Astrocyte (in vitro differentiated cells and primary cell): ENCODE measurements at regions not wholly inside any gene's neighbourhood (a gene's known extent, or its start where the extent isn't known, plus 50 kb on each side); places are given as distances from the start of the nearest gene placed in this dataset.

Experiments
- CTCF ChIP-seq: IDR thresholded peaks from 2 replicates; pipeline ENCODE4 v1.5.1; 2011; ENCODE audit warnings: low read depth, mild to moderate bottlenecking, inconsistent platforms, low read length, moderate library complexity; ENCODE audit not compliant: insufficient read depth
- EZH2 ChIP-seq: IDR thresholded peaks from 2 replicates; pipeline ENCODE4 v1.6.1; 2012; ENCODE audit warnings: mild to moderate bottlenecking, low read length, inconsistent platforms; ENCODE audit not compliant: insufficient read depth

GRCh38 chr5:164303646-164304215 is 798.3 kb downstream of the MAT2B start:
- no peak for TF ChIP-seq CTCF
- no peak for TF ChIP-seq EZH2
